Stimulated activated memory B cell treated with anti-CD40 and anti-IgM and Interleukin-4, amounts not matched to agents 10 μg/mL and 1 μg/mL and 100 μg/mL, for 72 hours (primary cell): ENCODE measurements at regions not wholly inside any gene's neighbourhood (a gene's known extent, or its start where the extent isn't known, plus 50 kb on each side); places are given as distances from the start of the nearest gene placed in this dataset.

ENCODE experiments used
- ATAC-seq: fragments of 150-1000 bp; cut with Tn5 transposase; 2 replicates; pipeline ENCODE4 v1.10.0; 2021
- H3K27ac Mint-ChIP-seq: one replicate; pipeline ENCODE4 v1.8.0; 2022; ENCODE audit warnings: mild to moderate bottlenecking, mixed read lengths
- H3K27me3 Mint-ChIP-seq: one replicate; pipeline ENCODE4 v1.8.0; 2022; ENCODE audit warnings: mixed read lengths
- H3K36me3 Mint-ChIP-seq: one replicate; pipeline ENCODE4 v1.8.0; 2022; ENCODE audit warnings: mixed read lengths
- H3K4me1 Mint-ChIP-seq: one replicate; pipeline ENCODE4 v1.8.0; 2022; ENCODE audit warnings: mixed read lengths
- H3K4me3 Mint-ChIP-seq: one replicate; pipeline ENCODE4 v1.8.0; 2022; ENCODE audit warnings: mild to moderate bottlenecking, moderate library complexity, mixed read lengths
- H3K9me3 Mint-ChIP-seq: one replicate; pipeline ENCODE4 v1.8.0; 2022; ENCODE audit warnings: mixed read lengths

- no peaks in the 10 kb centered on the region for H3K4me1 Mint-ChIP-seq
- H3K36me3 Mint-ChIP-seq = no peaks in the 10 kb centered on the region
Observed at GRCh38 chr9:85228111-85228855, 513.5 kb downstream of the AGTPBP1 start.

GRCh38 chr9:85225180-85225579 is 516.6 kb downstream of the AGTPBP1 start:
- Mint-ChIP-seq H3K4me3 (no peak overlapping the region), H3K36me3 (no peaks in the 10 kb centered on the region), H3K4me1 (no peaks in the 10 kb centered on the region), H3K9me3 (no peaks in the 10 kb centered on the region), H3K27me3 (no peaks in the 10 kb centered on the region), H3K27ac (no peak overlapping the region)
- ATAC-seq = no peak

More at GRCh38 chr9:85228111-85228855, 513.5 kb downstream of the AGTPBP1 start:
- H3K9me3 Mint-ChIP-seq = no peaks in the 10 kb centered on the region
- H3K27me3 Mint-ChIP-seq = no peaks in the 10 kb centered on the region
- H3K4me3 Mint-ChIP-seq = no peak overlapping the region
- H3K27ac Mint-ChIP-seq = no peak overlapping the region
- no peak for ATAC-seq

GRCh38 chr9:85224729-85225128 is 517.0 kb downstream of the AGTPBP1 start:
- Mint-ChIP-seq H3K27ac (no peak overlapping the region), H3K36me3 (no peaks in the 10 kb centered on the region), H3K4me3 (no peak overlapping the region), H3K27me3 (no peaks in the 10 kb centered on the region), H3K4me1 (no peaks in the 10 kb centered on the region), H3K9me3 (no peaks in the 10 kb centered on the region)
- ATAC-seq = no peak

- no peaks in the 10 kb centered on the region for H3K9me3 Mint-ChIP-seq
- no peaks in the 10 kb centered on the region for H3K27me3 Mint-ChIP-seq
- no peak overlapping the region for H3K4me3 Mint-ChIP-seq
- H3K36me3 Mint-ChIP-seq = no peaks in the 10 kb centered on the region
- no peaks in the 10 kb centered on the region for H3K4me1 Mint-ChIP-seq
- ATAC-seq = no peak
- H3K27ac Mint-ChIP-seq = no peak overlapping the region
Observed at GRCh38 chr9:85224301-85224700, 517.5 kb downstream of the AGTPBP1 start.

GRCh38 chr9:85223506-85224125 is 518.1 kb downstream of the AGTPBP1 start:
- Mint-ChIP-seq H3K9me3 (no peaks in the 10 kb centered on the region), H3K36me3 (no peaks in the 10 kb centered on the region), H3K4me1 (no peaks in the 10 kb centered on the region), H3K27ac (no peak overlapping the region), H3K4me3 (no peak overlapping the region), H3K27me3 (no peaks in the 10 kb centered on the region)
- ATAC-seq = no peak

- H3K4me3 Mint-ChIP-seq = no peak overlapping the region
- H3K9me3 Mint-ChIP-seq = no peaks in the 10 kb centered on the region
- no peaks in the 10 kb centered on the region for H3K36me3 Mint-ChIP-seq
- H3K27me3 Mint-ChIP-seq = peaks cover 8% of the 10 kb centered on the region
- no peak overlapping the region for H3K27ac Mint-ChIP-seq
- H3K4me1 Mint-ChIP-seq = no peaks in the 10 kb centered on the region
- ATAC-seq = no peak
Observed at GRCh38 chr9:85216601-85217000, 525.2 kb downstream of the AGTPBP1 start.

- no peaks in the 10 kb centered on the region for H3K36me3 Mint-ChIP-seq
- no peak for ATAC-seq
- H3K9me3 Mint-ChIP-seq = peaks cover 1% of the 10 kb centered on the region
- H3K4me3 Mint-ChIP-seq = no peak overlapping the region
- no peak overlapping the region for H3K27ac Mint-ChIP-seq
- peaks cover 8% of the 10 kb centered on the region for H3K27me3 Mint-ChIP-seq
- H3K4me1 Mint-ChIP-seq = no peaks in the 10 kb centered on the region
Observed at GRCh38 chr9:85215961-85216360, 525.8 kb downstream of the AGTPBP1 start.

- peaks cover 2% of the 10 kb centered on the region for H3K9me3 Mint-ChIP-seq
- no peaks in the 10 kb centered on the region for H3K36me3 Mint-ChIP-seq
- H3K27me3 Mint-ChIP-seq = peaks cover 8% of the 10 kb centered on the region
- no peak overlapping the region for H3K27ac Mint-ChIP-seq
- H3K4me1 Mint-ChIP-seq = no peaks in the 10 kb centered on the region
- H3K4me3 Mint-ChIP-seq = no peak overlapping the region
- no peak for ATAC-seq
Observed at GRCh38 chr9:85215416-85215815, 526.3 kb downstream of the AGTPBP1 start.

- Mint-ChIP-seq H3K27ac (no peak overlapping the region), H3K4me3 (no peak overlapping the region), H3K4me1 (no peaks in the 10 kb centered on the region), H3K36me3 (no peaks in the 10 kb centered on the region), H3K27me3 (peaks cover 8% of the 10 kb centered on the region), H3K9me3 (peaks cover 2% of the 10 kb centered on the region)
- no peak for ATAC-seq
Observed at GRCh38 chr9:85213650-85214607, 527.8 kb downstream of the AGTPBP1 start.

GRCh38 chr9:85212887-85213286 is 528.9 kb downstream of the AGTPBP1 start:
- Mint-ChIP-seq H3K4me3 (no peak overlapping the region), H3K36me3 (no peaks in the 10 kb centered on the region), H3K27me3 (peaks cover 8% of the 10 kb centered on the region), H3K4me1 (no peaks in the 10 kb centered on the region), H3K27ac (no peak overlapping the region), H3K9me3 (peaks cover 5% of the 10 kb centered on the region)
- ATAC-seq = no peak

- peaks cover 8% of the 10 kb centered on the region for H3K9me3 Mint-ChIP-seq
- no peaks in the 10 kb centered on the region for H3K36me3 Mint-ChIP-seq
- no peaks in the 10 kb centered on the region for H3K4me1 Mint-ChIP-seq
- H3K27ac Mint-ChIP-seq = no peak overlapping the region
- ATAC-seq = no peak
- no peak overlapping the region for H3K4me3 Mint-ChIP-seq
- H3K27me3 Mint-ChIP-seq = peaks cover 8% of the 10 kb centered on the region
Observed at GRCh38 chr9:85212209-85212608, 529.5 kb downstream of the AGTPBP1 start.

GRCh38 chr9:85208666-85209065 is 533.1 kb downstream of the AGTPBP1 start:
- H3K36me3 Mint-ChIP-seq = no peaks in the 10 kb centered on the region
- no peaks in the 10 kb centered on the region for H3K4me1 Mint-ChIP-seq
- H3K27ac Mint-ChIP-seq = no peak overlapping the region
- ATAC-seq = no peak
- peaks cover 12% of the 10 kb centered on the region for H3K9me3 Mint-ChIP-seq
- no peak overlapping the region for H3K4me3 Mint-ChIP-seq
- H3K27me3 Mint-ChIP-seq = no peaks in the 10 kb centered on the region

GRCh38 chr9:85204176-85204575 is 534.6 kb downstream of the NTRK2 start:
- H3K9me3 Mint-ChIP-seq = peaks cover 9% of the 10 kb centered on the region
- no peaks in the 10 kb centered on the region for H3K36me3 Mint-ChIP-seq
- H3K27ac Mint-ChIP-seq = no peak overlapping the region
- no peak for ATAC-seq
- H3K4me3 Mint-ChIP-seq = no peak overlapping the region
- no peaks in the 10 kb centered on the region for H3K4me1 Mint-ChIP-seq
- no peaks in the 10 kb centered on the region for H3K27me3 Mint-ChIP-seq

GRCh38 chr9:85202596-85202995 is 533.1 kb downstream of the NTRK2 start:
- Mint-ChIP-seq H3K9me3 (peaks cover 4% of the 10 kb centered on the region), H3K27ac (no peak overlapping the region), H3K27me3 (no peaks in the 10 kb centered on the region), H3K36me3 (no peaks in the 10 kb centered on the region), H3K4me3 (no peak overlapping the region), H3K4me1 (no peaks in the 10 kb centered on the region)
- no peak for ATAC-seq

GRCh38 chr9:85200726-85201404 is 531.3 kb downstream of the NTRK2 start:
- Mint-ChIP-seq H3K4me3 (no peak overlapping the region), H3K4me1 (no peaks in the 10 kb centered on the region), H3K27me3 (no peaks in the 10 kb centered on the region), H3K9me3 (no peaks in the 10 kb centered on the region), H3K36me3 (no peaks in the 10 kb centered on the region), H3K27ac (no peak overlapping the region)
- ATAC-seq = no peak
